CD14-positive monocyte (primary cell): ENCODE measurements at regions not wholly inside any gene's neighbourhood (a gene's known extent, or its start where the extent isn't known, plus 50 kb on each side); places are given as distances from the start of the nearest gene placed in this dataset.

Source experiments
- DNase-seq, 3 donors: peaks; one replicate each; pipeline ENCODE4 v3.0.0-alpha.2; 2011 to 2022
- H2AFZ ChIP-seq: 2 replicates; pipeline ENCODE4 v1.6.0; 2012; ENCODE audit warnings: mild to moderate bottlenecking, low read depth, low read length, inconsistent platforms; ENCODE audit not compliant: insufficient read depth, poor library complexity, severe bottlenecking
- H3K27ac ChIP-seq, 2 donors: 1 replicate in 1 of 2; 2 replicates in 1 of 2; pipeline ENCODE4 v1.5.1; 2012 to 2013; ENCODE audit warnings: low read length in 2 of 2, control low read depth in 1 of 2, inconsistent platforms in 1 of 2, low read depth in 1 of 2, mild to moderate bottlenecking in 1 of 2
- H3K27me3 ChIP-seq, 2 donors: one replicate each; pipeline versions ENCODE4 v1.6.0 to v1.6.1; 2011 to 2013; ENCODE audit warnings: low read length in 2 of 2; ENCODE audit not compliant: control insufficient read depth in 2 of 2, insufficient read depth in 2 of 2
- H3K36me3 ChIP-seq, 2 donors: replicated peaks in 1 of 2; 1 replicate in 1 of 2; 2 replicates in 1 of 2; pipeline versions ENCODE4 v1.5.1 to v1.6.1; 2012 to 2013; ENCODE audit warnings: low read length in 2 of 2, control low read depth in 1 of 2, inconsistent platforms in 1 of 2, mild to moderate bottlenecking in 1 of 2; ENCODE audit not compliant: insufficient read depth in 2 of 2, control insufficient read depth in 1 of 2
- H3K4me1 ChIP-seq, 2 donors: 1 replicate in 1 of 2; 2 replicates in 1 of 2; pipeline versions ENCODE4 v1.5.1 to v1.6.1; 2012 to 2013; ENCODE audit warnings: low read length in 2 of 2, control low read depth in 1 of 2, inconsistent platforms in 1 of 2, mild to moderate bottlenecking in 1 of 2, moderate library complexity in 1 of 2; ENCODE audit not compliant: insufficient read depth in 2 of 2, control insufficient read depth in 1 of 2
- H3K4me2 ChIP-seq: replicated peaks from 2 replicates; pipeline ENCODE3; 2012; ENCODE audit warnings: low read length, moderate library complexity, mild to moderate bottlenecking; ENCODE audit not compliant: poor library complexity, severe bottlenecking; ENCODE audit errors: extremely low read depth
- H3K4me3 ChIP-seq, 3 experiments: fragments of 200-600 bp in 1 of 3; sonication (generic) in 1 of 3; replicated peaks in 1 of 3; 1 replicate in 2 of 3; 2 replicates in 1 of 3; pipeline ENCODE4 v1.5.1; 2011 to 2013; ENCODE audit warnings: low read length in 3 of 3, mild to moderate bottlenecking in 3 of 3, control low read depth in 2 of 3, low read depth in 2 of 3, inconsistent platforms in 1 of 3, moderate library complexity in 1 of 3
- H3K79me2 ChIP-seq: 2 replicates; pipeline ENCODE4 v1.6.0; 2012; ENCODE audit warnings: mild to moderate bottlenecking, control low read depth, inconsistent platforms, low read length, moderate library complexity; ENCODE audit not compliant: insufficient read depth
- H3K9ac ChIP-seq: 2 replicates; pipeline ENCODE4 v1.6.0; 2017; ENCODE audit warnings: low read length, mild to moderate bottlenecking; ENCODE audit not compliant: insufficient read depth, poor library complexity, severe bottlenecking
- H3K9me3 ChIP-seq, 2 donors: replicated peaks in 1 of 2; 1 replicate in 1 of 2; 2 replicates in 1 of 2; pipeline versions ENCODE4 v1.5.1 to v1.6.1; 2012 to 2013; ENCODE audit warnings: low read length in 2 of 2, control low read depth in 1 of 2; ENCODE audit not compliant: control insufficient read depth in 1 of 2, insufficient read depth in 1 of 2
- H4K20me1 ChIP-seq: 2 replicates; pipeline ENCODE4 v1.6.0; 2012; ENCODE audit warnings: mild to moderate bottlenecking, low read length, control low read depth, moderate library complexity; ENCODE audit not compliant: insufficient read depth
- H3K27ac Mint-ChIP-seq, 7 donors: one replicate each; pipeline ENCODE4 v1.8.0; 2020; ENCODE audit warnings: mild to moderate bottlenecking in 7 of 7, mixed read lengths in 7 of 7, moderate library complexity in 6 of 7, inconsistent platforms in 2 of 7
- H3K27me3 Mint-ChIP-seq, 3 donors: one replicate each; pipeline ENCODE4 v1.8.0; 2021 to 2022; ENCODE audit warnings: low read depth in 3 of 3, mild to moderate bottlenecking in 3 of 3, mixed read lengths in 3 of 3, moderate library complexity in 3 of 3, inconsistent platforms in 1 of 3
- H3K36me3 Mint-ChIP-seq, 2 donors: one replicate each; pipeline ENCODE4 v1.8.0; 2020; ENCODE audit warnings: mixed read lengths in 2 of 2, inconsistent platforms in 1 of 2, mild to moderate bottlenecking in 1 of 2
- H3K4me1 Mint-ChIP-seq: one replicate; pipeline ENCODE4 v1.8.0; 2020; ENCODE audit warnings: mild to moderate bottlenecking, mixed read lengths
- H3K4me3 Mint-ChIP-seq, 2 donors: one replicate each; pipeline ENCODE4 v1.8.0; 2020; ENCODE audit warnings: mild to moderate bottlenecking in 2 of 2, mixed read lengths in 2 of 2, moderate library complexity in 1 of 2
- H3K9me3 Mint-ChIP-seq, 7 donors: one replicate each; pipeline ENCODE4 v1.8.0; 2020 to 2022; ENCODE audit warnings: mixed read lengths in 7 of 7, mild to moderate bottlenecking in 6 of 7, moderate library complexity in 6 of 7, inconsistent platforms in 2 of 7
- CTCF ChIP-seq: fragments of 200-600 bp; IDR thresholded peaks from one replicate; pipeline ENCODE4 v1.8.0; 2022; ENCODE audit warnings: antibody characterized with exemption, mild to moderate bottlenecking
- WGBS: methylation state at CpG from one replicate; pipeline ENCODE4 v1.1.5; 2013; ENCODE audit warnings: missing lambda C conversion rate; ENCODE audit not compliant: insufficient coverage; 5-methylcytosine and 5-hydroxymethylcytosine counted together
- intact Hi-C, 2 donors: fragments of 100-400 bp; cut with micrococcal nuclease; formaldehyde crosslinking; loops; one replicate each; pipeline versions ENCODE4 v1.15.0 to v1.15.1; 2023

GRCh38 chr17:70879401-70879800, 710.1 kb downstream of the KCNJ2 start:
- Histone ChIP-seq H3K27me3 (no peaks in the 10 kb centered on the region), H3K4me3 (no peak overlapping the region), H3K9ac (no peak overlapping the region), H3K4me2 (no peak overlapping the region), H3K79me2 (no peaks in the 10 kb centered on the region), H3K4me1 (no peaks in the 10 kb centered on the region), H3K9me3 (no peaks in the 10 kb centered on the region), H4K20me1 (no peaks in the 10 kb centered on the region), H3K36me3 (no peaks in the 10 kb centered on the region), H3K27ac (no peak overlapping the region), H2AFZ (no peak overlapping the region)
- no peaks in the 10 kb centered on the region for H3K4me1 Mint-ChIP-seq
- intact Hi-C loops = no loop called here
- H3K9me3 Mint-ChIP-seq = peaks cover 0 to 7% (median 4%) of the 10 kb centered on the region in 7 donors
- no peak for TF ChIP-seq CTCF
- H3K27ac Mint-ChIP-seq = no peak overlapping the region
- H3K36me3 Mint-ChIP-seq = no peaks in the 10 kb centered on the region
- H3K4me3 Mint-ChIP-seq = no peak overlapping the region
- no peaks in the 10 kb centered on the region for H3K27me3 Mint-ChIP-seq
- DNase-seq = no peak
- WGBS = 80% methylated on average over 1 of the region's 3 CpGs

- intact Hi-C loops = no loop called here
- Histone ChIP-seq H4K20me1 (no peaks in the 10 kb centered on the region), H3K4me2 (no peak overlapping the region), H3K36me3 (no peaks in the 10 kb centered on the region), H3K27me3 (no peaks in the 10 kb centered on the region), H3K9ac (no peak overlapping the region), H3K9me3 (no peaks in the 10 kb centered on the region), H3K4me1 (no peaks in the 10 kb centered on the region), H3K27ac (no peak overlapping the region), H3K79me2 (no peaks in the 10 kb centered on the region), H3K4me3 (no peak overlapping the region), H2AFZ (no peak overlapping the region)
- no peak for DNase-seq
- Mint-ChIP-seq H3K27me3 (no peaks in the 10 kb centered on the region), H3K4me1 (no peaks in the 10 kb centered on the region), H3K27ac (no peak overlapping the region), H3K9me3 (peaks cover 0 to 4% (median 0%) of the 10 kb centered on the region in 7 donors), H3K36me3 (no peaks in the 10 kb centered on the region), H3K4me3 (no peak overlapping the region)
- no CpG with 5 or more reads among the region's 1 CpG for WGBS
- TF ChIP-seq CTCF = no peak
Measured at GRCh38 chr17:70881093-70881492, 711.8 kb downstream of the KCNJ2 start.
